ENCODE measurements at regions not wholly inside any gene's neighbourhood (a gene's known extent, or its start where the extent isn't known, plus 50 kb on each side); places are given as distances from the start of the nearest gene placed in this dataset.
"Not testable (repeated sequence)": the region's sequence is repeated elsewhere in the genome, so short reads cannot be mapped to it uniquely, and the experiment has no call there.

DNA sequence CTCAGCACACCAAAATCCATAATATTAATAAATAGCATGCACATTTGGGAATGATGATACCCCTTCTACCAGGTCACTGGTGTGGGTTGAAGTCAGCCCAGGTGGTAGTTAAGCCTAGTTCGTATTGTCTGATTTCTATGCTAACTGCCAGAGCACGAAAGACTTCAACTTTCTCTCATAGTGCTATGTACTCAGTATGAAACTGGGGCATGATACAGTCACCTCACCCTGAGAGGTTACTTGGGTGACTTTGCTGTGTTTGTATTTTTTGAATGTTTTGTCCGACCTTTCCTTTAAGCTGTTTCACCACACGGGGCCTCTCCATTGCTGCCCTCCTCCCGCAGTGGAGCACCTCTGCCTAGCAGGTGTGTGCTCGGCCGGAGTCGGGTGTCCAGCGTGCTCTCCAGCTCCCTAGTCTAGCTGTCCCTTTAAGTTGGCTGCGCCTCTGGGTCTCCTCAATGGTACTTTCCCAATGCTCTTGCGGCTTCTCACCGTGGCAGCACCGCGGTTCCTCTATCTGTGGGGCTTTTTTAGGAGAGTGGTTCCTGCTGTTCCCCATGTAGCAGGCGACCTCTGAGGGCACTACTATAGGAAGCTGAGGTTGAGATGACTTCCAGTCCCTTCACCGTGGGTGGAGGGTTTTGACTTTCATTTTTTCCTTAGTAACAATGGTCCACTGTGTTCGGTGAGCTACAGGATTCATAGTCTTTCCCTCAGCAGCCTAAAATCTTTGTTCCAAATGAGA, 524.0 kb upstream of the PFKP start:
- DNase-seq (ENCODE audit: low spot score), result no peak

- no peak for DNase-seq (ENCODE audit: low spot score)
Measured at GRCh38 chr10:2541176-2541575, 526.2 kb upstream of the PFKP start.

DNA sequence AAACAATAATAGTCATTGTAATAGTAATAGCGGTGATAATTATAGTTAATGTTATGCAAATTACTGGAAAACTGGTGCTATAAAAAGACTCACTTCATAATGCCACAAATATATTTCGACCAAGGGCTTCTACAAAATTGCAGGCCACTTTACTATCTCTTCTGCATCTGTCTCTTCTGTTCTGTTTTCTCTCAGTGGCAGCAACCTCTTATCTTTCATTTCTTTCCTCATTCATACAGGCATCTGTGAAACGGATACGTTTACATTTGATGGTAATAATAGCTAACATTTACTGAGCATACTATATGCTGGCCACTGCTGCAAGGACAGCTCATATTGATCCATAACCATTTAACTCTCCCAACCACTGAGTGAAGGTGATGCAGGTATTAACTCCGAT, 537.4 kb upstream of the PFKP start:
- no peak for DNase-seq (ENCODE audit: low spot score)

DNA sequence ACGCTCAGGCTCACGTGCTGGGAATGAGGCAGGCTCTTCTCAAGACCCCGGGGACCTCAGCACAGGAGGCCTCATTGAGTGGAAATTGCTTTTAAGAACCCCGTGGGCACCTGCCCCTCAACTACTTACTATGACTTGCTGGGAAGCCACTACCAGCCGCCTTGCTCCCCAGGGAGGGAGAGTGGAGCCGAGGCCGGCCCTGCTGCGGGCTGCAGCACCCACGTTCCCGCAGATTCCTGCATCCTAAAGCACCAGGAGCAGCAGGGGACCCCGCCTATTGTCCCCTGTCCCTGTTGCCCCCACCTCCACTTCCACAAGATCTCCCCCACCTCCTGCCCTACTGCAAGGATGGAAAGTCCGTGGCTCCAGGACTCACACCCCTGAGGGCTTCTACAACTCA, 541.6 kb upstream of the PFKP start:
- no peak for DNase-seq (ENCODE audit: low spot score)

DNA sequence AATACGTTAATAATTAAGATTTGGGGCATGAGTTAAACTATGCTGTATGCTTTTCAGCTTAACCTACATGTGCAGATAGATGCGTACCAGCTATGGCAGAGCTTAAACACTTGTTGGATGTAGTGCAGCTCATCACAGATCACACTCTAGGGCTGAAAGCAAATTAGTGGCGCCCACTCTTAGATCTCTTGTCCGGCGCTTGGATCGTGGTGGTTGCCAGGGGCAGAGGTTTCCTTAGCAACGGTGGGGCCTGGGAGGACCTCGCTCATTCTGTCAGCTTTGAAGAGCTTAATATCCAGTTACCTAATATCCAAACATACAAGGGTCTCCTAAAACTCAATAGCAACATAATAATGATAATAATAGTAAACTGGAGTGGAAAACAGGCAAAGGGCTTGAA, 548.2 kb upstream of the PFKP start:
- no peak for DNase-seq (ENCODE audit: low spot score)

GRCh38 chr10:2509081-2509531, 558.2 kb upstream of the PFKP start:
- no peak for DNase-seq (ENCODE audit: low spot score)

- not testable (repeated sequence) for DNase-seq (ENCODE audit: low spot score)
Measured at GRCh38 chr10:2501366-2501940, 565.9 kb upstream of the PFKP start.

GRCh38 chr10:2494399-2494798, 572.9 kb upstream of the PFKP start:
- DNase-seq (ENCODE audit: low spot score), result no peak

DNA sequence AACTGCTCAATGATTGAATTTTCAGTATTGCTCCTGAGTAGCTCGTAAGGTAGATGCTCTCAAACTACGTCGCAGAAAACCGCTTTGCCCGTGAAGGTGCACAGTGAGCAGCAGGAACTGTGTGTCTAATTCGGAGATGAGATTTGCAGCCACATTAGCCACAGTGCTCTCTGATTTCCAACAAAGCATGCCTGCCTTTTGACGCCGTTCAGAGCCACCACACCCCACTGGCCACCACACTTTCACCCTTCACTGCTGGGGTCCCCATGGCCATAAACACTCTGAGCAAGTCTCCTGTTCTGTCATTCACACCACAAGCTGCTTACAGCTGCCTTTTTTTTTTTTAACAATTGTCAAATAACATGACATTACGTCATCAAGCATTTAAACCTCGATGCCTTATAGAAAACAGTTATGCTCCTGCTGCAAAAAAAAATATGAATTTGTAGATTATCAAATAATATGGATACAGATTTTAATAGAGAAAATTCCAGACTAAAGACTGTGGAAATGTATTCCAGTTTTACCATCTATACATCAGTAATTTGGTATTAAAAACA, 578.8 kb upstream of the PFKP start:
- no peak for DNase-seq (ENCODE audit: low spot score)

- DNase-seq (ENCODE audit: low spot score), result no peak
Measured at GRCh38 chr10:2487921-2488320, 579.4 kb upstream of the PFKP start.

GRCh38 chr10:2478656-2479055, 588.7 kb upstream of the PFKP start:
- no peak for DNase-seq (ENCODE audit: low spot score)

DNA sequence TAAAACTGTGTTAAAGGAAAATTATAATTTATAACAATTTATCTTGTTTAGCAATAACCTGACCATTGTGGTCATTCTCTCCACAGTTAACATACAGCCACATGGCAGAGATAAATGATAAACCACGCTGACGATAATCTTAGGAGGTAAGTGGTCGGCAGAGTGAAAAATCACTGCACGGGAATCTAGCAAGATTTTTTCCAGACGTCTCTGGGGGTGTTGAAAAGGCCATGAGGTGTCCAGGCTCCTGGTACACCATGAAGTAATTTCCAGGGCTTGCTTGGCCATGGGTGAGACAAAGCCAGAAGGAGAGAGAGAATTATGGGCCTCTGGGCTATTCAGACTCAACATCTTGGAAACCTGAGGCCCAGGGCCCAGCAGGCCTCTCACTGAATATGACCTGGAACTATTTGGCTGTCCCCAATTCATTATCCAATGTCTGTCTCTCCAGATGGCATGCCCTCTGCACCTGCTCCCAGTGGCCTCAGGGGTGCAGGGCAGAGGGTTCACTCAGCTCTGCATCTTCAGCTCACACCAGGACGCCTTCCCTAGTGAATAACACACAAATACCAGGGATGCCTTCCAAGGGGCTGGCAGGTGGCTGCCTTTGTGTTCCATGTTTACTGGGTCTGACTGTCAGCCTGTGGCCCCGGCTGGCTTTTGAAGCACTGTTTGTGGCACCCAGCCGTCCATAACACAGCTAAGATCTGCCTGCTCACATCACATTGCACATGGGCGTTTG, 590.4 kb upstream of the PFKP start:
- DNase-seq (ENCODE audit: low spot score), result no peak

- DNase-seq (ENCODE audit: low spot score), result no peak
Measured at GRCh38 chr10:2476218-2476811, 591.0 kb upstream of the PFKP start.

DNA sequence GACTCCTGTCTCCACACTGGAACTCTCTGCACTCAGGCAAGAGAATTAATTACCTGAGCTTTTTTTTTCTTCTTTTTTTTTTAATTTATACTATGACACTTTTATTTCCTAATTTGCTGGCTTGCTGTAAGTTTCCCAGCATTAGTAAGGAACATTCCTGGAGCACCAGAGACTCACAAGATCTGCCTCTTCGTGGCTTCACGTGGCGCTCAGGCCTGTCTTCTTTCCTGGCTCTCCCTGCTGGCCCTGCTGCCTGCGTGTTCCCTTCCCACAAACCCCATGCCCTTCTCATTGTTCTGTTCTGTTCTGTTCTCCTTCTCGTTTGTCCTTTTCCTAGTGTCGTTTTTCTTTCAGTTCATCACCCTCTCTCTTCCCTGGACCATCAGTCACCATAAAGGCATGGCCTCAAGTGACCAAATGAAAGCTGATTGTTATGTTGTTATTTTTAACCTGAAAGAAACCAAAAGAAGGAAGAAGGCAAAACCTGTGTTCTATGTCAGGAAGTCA, 591.6 kb upstream of the PFKP start:
- DNase-seq (ENCODE audit: low spot score), result no peak

DNA sequence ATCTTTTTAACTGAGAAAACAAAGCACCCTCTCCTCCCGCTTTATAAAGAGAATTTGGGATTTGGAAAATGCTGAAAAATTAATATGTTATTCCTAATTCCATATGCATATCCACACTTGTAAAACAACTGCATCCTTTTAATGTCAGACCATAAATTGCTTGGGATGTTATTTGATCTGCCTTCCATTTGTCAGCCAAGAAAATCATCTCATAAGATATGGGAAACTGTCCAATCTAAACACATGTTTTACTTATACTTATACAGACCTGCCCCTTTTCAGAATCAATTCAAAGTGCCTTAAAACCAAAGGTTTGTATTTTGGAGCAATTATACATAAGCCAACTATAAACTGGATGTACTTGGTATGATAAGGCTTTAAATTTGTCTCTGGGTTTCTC, 595.5 kb upstream of the PFKP start:
- DNase-seq (ENCODE audit: low spot score), result no peak

GRCh38 chr10:2469802-2470201, 597.5 kb upstream of the PFKP start:
- no peak for DNase-seq (ENCODE audit: low spot score)

GRCh38 chr10:2464483-2464882, 602.9 kb upstream of the PFKP start:
- no peak for DNase-seq (ENCODE audit: low spot score)

DNA sequence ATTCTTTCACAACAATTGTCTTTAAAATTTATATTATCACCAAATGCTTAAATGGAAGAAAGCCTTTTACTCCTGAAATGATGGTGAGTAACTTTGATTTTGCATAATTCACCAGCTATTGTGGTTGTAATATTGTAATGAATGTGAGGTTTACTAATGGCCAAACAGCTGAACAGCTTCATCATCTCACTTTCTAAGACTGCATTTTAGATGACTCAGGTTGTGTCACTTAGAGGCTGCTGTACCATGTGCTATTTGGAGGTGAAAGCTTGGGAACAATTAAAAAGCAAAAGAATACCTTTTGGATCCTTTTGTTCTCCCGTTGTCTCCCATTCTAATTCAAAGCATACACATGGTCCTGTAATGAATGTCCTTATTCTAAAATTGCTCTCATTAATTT, 604.0 kb upstream of the PFKP start:
- DNase-seq (ENCODE audit: low spot score), result no peak

DNA sequence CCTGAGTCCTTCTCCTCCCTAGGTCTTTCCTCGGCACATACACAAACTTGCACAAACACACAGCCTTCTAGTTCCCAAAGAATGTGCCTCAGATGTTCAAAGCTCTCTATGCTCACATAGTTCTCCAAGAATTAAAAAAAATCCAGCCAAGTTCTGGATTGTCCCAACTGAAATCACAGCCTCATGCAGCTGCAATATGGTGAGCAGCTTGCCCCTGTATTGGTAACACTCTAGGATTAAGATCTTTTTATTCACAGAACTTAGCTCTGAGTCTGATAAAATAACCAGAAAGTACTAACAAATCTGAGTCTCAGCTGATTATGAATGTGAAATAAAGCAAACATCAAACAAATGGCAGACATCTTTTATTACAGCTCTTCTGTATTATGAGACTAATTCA, 604.8 kb upstream of the PFKP start:
- DNase-seq (ENCODE audit: low spot score), result no peak

GRCh38 chr10:2460812-2461211, 606.5 kb upstream of the PFKP start:
- no peak for DNase-seq (ENCODE audit: low spot score)

GRCh38 chr10:2459713-2460112, 607.6 kb upstream of the PFKP start:
- DNase-seq (ENCODE audit: low spot score), result no peak

GRCh38 chr10:2456834-2457233, 610.5 kb upstream of the PFKP start:
- DNase-seq (ENCODE audit: low spot score), result no peak

All from hematopoietic multipotent progenitor cell treated with erythropoietin and hydrocortisone succinate and interleukin-3 and kit ligand, for 17 days (in vitro differentiated cells).